ENCODE measurements at regions not wholly inside any gene's neighbourhood (a gene's known extent, or its start where the extent isn't known, plus 50 kb on each side); places are given as distances from the start of the nearest gene placed in this dataset.

GRCh38 chr7:4556868-4557793, 125.0 kb upstream of the FOXK1 start:
- TF ChIP-seq ZSCAN29 (CRISPR knock-in tag; conservative IDR thresholded peaks at IDR 0.05), result no peak
- no peak for TF ChIP-seq TBP (CRISPR knock-in tag; IDR thresholded peaks at IDR 0.05)
- TF ChIP-seq ZNF562 (CRISPR knock-in tag; IDR thresholded peaks at IDR 0.05; ENCODE audit: borderline replicate concordance), result no peak
- TF ChIP-seq FLYWCH1 (CRISPR knock-in tag; IDR thresholded peaks at IDR 0.05), result no peak
- TF ChIP-seq MBD4 (IDR thresholded peaks at IDR 0.05; ENCODE audit: borderline replicate concordance, low read length), result no peak
- no peak for TF ChIP-seq TAF1 (CRISPR knock-in tag; IDR thresholded peaks at IDR 0.05)
- no peak for TF ChIP-seq SP1 (IDR thresholded peaks at IDR 0.05)
- no peak for TF ChIP-seq SP1 (CRISPR knock-in tag; IDR thresholded peaks at IDR 0.05)
- TF ChIP-seq ZNF768 (CRISPR knock-in tag; IDR thresholded peaks at IDR 0.05), result no peak
- no peak for TF ChIP-seq CHD2 (IDR thresholded peaks at IDR 0.05; ENCODE audit: low read depth, low read length)
- TF ChIP-seq ZNF121 (CRISPR knock-in tag; IDR thresholded peaks at IDR 0.05), result no peak
- TF ChIP-seq, protein P1, sequence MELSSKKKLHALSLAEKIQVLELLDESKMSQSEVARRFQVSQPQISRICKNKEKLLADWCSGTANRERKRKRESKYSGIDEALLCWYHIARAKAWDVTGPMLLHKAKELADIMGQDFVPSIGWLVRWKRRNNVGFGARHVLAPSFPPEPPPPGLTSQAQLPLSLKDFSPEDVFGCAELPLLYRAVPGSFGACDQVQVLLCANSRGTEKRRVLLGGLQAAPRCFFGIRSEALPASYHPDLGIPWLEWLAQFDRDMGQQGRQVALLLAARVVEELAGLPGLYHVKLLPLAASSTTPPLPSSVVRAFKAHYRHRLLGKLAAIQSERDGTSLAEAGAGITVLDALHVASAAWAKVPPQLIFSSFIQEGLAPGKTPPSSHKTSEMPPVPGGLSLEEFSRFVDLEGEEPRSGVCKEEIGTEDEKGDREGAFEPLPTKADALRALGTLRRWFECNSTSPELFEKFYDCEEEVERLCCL (CRISPR knock-in tag; IDR thresholded peaks at IDR 0.05; ENCODE audit: borderline replicate concordance), result no peak
- TF ChIP-seq ZNF678 (CRISPR knock-in tag; IDR thresholded peaks at IDR 0.05), result no peak

Data from HepG2 (cell line).